Mammary epithelial cell (primary cell): ENCODE measurements at regions not wholly inside any gene's neighbourhood (a gene's known extent, or its start where the extent isn't known, plus 50 kb on each side); places are given as distances from the start of the nearest gene placed in this dataset.

Experiments
- EZH2 ChIP-seq: IDR thresholded peaks from 2 replicates; pipeline ENCODE4 v1.6.1; 2012; ENCODE audit warnings: low read length, inconsistent platforms, borderline replicate concordance
- TF ChIP-seq, protein P1 (sequence below), 2 donors: IDR thresholded peaks in 1 of 2; conservative IDR thresholded peaks in 1 of 2; 2 replicates each; pipeline ENCODE4 v1.5.1; 2011 to 2012; ENCODE audit warnings: inconsistent platforms in 2 of 2, low read length in 2 of 2, mild to moderate bottlenecking in 2 of 2, control low read depth in 1 of 2, low read depth in 1 of 2; ENCODE audit not compliant: insufficient read depth in 1 of 2; ENCODE audit errors: extremely low read depth in 1 of 2

DNA sequence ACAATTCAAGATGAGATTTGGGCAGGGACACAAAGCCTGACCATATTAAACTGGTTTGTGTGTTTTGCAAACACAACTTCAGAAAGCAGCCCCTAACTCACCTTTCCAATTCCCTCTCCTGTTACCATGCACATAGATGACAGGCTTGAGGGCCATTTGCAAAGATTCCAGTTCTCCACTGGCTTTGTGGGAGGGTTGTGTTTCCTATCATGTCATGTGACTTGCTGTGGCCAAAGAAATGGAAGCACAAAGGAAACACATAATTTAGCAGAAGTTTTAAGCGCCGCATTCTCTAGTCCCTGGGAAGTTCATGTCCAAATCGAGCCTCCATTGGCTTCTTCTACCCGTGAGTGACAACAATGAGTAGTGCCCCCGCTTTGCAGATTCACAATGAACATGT is 57.9 kb upstream of the CDH6 start:
- TF ChIP-seq, protein P1, sequence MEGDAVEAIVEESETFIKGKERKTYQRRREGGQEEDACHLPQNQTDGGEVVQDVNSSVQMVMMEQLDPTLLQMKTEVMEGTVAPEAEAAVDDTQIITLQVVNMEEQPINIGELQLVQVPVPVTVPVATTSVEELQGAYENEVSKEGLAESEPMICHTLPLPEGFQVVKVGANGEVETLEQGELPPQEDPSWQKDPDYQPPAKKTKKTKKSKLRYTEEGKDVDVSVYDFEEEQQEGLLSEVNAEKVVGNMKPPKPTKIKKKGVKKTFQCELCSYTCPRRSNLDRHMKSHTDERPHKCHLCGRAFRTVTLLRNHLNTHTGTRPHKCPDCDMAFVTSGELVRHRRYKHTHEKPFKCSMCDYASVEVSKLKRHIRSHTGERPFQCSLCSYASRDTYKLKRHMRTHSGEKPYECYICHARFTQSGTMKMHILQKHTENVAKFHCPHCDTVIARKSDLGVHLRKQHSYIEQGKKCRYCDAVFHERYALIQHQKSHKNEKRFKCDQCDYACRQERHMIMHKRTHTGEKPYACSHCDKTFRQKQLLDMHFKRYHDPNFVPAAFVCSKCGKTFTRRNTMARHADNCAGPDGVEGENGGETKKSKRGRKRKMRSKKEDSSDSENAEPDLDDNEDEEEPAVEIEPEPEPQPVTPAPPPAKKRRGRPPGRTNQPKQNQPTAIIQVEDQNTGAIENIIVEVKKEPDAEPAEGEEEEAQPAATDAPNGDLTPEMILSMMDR (conservative IDR thresholded peaks at IDR 0.05 in 1 of 2, IDR thresholded peaks at IDR 0.05 in 1 of 2; ENCODE audit: extremely low read depth in 1 of 2, insufficient read depth in 1 of 2, low read depth in 1 of 2, low read length in 2 of 2) = no peak
- TF ChIP-seq EZH2 = no peak
